NCI-H2196 (cell line): ENCODE measurements at regions not wholly inside any gene's neighbourhood (a gene's known extent, or its start where the extent isn't known, plus 50 kb on each side); places are given as distances from the start of the nearest gene placed in this dataset.

Source experiments
- DNase-seq: peaks from one replicate; lab custom pipeline; 2025; ENCODE audit not compliant: unreplicated experiment; lab: John Stamatoyannopoulos, UW

DNA sequence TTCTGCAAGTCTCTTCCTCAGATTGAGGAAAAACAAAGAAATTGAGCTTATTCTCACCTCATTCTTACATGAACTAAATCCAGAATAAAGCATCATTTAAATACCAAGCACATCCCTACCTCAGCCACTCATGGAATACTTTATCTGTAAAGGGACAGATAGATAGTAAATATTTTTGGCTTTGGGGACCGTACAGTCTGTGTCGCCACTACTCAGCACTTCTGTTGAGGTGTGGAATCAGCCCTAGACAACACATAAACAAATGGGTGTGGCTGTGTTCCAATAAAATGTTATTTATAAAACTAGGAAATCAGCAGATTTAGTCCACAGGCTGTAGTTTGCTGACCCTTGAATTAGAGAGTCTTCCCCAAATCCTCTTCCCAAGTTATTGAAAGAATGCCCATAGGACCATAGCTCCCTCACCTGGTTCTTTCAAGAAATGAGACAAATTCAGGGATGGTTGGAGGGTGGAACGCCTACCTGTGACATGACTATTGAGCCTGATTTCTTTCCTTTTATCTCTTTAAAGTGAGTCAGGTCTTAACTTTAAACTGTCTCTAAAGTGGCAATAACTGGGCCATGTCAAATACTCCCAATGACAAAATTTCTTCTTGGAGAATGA is 878.5 kb downstream of the USP25 start:
- DNase-seq: no peak

DNA sequence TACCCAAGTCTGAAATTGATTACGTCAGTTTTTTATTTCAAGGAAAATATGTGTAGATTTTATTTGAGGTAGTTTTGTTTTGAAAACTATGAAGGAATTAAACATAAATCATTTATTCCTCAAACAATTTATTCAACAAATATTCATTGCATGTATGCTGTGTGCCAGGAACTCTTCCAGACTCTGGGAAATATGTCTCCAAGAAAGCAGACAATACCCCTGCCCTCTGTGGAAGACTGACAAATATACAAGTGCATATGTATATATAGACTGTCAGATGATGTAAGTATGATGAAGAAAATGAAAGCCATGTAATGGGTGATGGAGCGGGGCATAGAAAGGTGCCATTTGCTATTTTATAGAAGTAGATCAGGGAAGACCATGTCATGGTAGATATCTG is 889.5 kb downstream of the USP25 start:
- DNase-seq: no peak

DNA sequence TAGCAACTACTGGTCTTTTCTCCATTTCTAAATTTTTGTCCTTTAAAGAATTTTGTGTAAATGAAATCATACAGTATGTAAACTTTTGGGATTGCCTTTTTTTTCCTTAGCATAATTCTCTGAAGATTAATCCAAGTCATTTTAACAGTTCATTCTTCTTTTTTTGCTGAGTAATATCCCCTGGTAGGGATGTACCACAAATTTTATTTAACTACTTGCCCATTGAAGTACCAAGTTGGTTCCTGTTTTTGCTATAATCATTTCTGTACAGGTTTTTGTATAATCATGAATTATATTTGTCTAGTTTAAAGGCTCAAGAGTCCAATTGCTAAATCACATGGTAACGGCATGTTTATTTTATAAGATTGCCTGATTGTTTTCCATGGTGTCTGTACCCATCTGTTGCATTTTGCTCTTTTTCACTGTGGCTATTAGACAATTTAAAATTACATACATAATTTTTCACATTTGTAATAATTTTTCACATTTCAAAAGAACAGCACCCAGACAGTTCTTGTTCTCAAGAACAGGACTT is 891.1 kb downstream of the USP25 start:
- no peak for DNase-seq

DNA sequence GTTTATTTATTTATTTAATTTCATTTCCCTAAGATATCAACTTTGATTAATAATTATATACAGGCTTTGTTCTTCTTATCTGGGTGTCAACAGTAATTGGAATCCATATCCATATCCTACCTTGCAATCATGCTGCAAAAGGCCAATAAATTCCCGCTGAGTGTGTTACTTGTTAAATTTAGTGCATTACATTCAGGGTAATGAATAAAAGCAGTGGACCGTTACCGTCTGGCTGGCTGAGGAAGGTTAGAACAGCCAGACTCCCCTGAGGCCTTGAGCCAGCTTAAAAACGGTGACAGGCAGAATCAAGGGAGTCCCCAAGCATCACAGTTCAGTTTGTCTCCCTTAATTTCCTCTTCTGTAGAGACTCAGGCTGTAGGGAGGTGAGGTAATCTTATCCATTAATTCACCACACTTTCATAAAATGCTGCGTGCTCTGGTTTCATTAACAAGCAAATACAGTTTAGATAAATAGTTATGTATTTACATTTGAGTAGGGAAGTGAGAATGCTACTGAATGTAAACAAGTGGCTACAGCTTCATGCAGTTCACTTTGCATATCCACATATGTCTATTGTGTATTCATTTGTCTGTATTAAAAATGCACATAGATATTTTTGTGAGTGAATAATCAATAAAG is 888.2 kb upstream of the CXADR start:
- no peak for DNase-seq

DNA sequence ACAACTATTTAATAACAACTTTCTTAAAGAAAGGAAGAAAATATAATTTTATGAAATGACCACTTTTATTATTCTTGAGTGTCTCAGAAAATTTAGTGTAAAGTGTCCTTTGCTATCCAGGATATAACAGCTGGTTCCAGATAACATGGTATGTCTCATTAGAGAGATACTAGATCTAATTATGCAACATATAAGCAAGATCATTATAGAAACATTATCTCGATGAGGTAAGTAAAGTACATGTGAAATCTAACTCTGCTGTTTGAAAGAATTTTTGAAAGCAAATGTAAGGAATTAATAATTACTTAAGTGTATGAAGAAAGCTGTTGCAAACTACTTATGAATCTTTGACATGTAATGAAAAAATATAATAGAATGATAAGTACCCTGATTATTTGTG is 887.4 kb upstream of the CXADR start:
- DNase-seq: no peak

DNA sequence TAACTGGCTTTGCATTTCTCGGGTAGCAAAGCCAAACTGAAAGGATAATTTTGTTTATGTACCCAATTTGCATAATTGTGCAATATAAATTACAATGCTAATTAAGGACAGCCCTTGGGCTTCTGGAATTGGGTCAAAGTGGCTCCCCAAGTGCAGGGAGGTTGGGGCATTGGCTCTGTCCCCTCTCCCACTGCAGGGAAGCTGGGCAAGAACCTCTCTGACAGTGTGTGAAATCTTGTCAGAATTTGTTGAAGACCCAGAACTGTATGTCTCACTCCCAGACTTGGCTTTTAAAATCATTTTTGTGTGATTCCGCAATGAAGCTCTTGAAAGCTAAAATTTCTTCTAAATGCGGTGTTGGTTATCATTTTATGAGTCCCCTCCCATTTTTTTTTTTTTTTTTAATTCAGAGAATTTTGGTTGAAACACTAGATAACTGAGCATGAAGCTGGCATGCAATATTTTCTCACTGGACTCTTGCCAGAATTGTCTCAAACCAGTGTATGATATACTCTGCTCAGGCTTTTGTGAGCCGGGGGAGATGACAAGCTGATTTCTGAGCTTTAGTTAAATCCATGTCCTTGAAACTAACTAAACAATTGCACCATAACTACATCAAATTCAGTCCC is 878.9 kb upstream of the CXADR start:
- DNase-seq: no peak

DNA sequence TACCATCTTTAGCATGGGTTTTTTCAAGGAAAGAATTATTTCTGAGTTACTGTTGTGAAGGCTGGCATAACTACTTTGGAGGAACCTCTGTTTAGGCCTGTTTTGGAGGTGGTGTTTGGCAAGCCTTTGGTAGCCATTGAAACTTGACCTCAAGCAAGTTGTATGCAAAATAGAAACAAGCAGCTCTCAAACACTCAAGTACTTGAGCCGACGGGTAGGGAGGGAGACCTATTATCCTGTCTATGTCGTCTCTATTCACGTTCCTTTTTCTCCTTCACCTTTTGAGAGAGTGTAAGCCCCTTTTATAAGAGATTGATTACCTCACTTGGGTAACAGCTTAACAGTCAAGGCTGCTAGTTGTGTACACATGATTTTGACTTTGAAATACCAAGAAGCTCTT is 878.3 kb upstream of the CXADR start:
- no peak for DNase-seq

DNA sequence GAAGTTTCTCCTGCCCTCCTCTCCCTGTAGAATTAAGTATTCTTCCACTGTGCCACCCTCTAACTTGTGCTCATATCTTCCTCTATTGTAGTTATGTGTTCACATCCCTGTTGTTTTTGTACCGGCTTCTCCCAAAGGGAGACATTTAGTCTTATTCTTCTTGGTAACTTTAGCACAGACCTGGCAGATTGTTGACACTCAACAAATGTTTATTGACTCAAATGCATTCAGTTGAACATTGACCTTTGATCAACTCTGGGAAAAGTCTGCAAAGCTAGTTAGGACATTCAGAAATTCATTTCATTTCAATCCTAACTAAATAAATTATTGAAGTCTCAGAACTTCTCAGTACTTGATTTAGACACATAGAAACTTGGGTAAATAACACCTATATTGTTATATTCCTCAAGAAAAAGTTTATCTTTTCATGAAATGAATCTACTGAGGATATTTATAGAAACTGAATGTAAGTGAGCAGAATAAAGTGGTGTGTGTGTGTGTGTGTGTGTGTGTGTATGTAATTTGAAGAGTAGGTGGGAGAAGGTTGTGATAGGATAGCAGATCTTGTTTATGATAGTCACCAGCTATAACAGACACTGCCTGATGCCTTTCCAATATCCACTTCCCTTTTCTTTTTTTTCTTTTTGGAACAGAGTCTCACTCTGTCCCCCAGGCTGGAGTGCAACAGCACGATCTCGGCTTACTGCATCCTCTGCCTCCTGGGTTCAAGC is 872.4 kb upstream of the CXADR start:
- no peak for DNase-seq

DNA sequence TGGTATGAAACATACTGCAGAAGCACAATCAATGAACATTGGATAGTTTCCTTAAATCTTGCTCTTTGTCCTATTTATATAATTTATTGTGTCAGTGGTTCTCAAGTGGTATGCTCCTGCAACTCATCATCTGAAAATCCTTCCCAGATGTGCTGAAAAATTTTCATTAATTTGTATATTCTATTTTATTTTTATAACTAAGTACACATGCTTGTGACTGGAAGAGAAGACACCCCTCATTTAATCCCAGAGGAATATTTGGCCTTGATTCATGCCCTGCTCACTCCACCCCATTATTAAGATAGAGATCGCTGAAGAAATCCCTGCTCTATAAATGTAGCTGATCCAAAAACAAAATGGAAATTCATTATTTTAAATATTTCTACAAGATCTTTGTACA is 870.5 kb upstream of the CXADR start:
- no peak for DNase-seq

DNA sequence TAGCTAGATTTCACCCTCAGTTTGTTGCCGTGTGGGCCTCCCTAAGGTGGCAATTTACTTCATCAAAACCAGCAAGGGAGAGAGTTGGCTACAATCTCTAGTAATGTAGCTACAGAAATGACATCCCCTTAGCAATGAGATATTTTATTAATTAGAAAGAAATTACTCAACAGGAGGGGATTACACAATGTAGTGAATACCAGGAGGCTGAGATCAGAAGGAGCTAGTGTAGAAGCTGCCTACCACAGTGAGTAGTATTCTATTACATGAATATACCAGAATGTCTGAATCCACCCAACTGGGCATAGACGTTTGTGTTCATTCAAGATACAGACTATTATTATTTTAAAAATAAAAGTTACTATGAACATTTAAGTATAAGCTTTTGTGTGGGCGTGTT is 868.2 kb upstream of the CXADR start:
- no peak for DNase-seq

DNA sequence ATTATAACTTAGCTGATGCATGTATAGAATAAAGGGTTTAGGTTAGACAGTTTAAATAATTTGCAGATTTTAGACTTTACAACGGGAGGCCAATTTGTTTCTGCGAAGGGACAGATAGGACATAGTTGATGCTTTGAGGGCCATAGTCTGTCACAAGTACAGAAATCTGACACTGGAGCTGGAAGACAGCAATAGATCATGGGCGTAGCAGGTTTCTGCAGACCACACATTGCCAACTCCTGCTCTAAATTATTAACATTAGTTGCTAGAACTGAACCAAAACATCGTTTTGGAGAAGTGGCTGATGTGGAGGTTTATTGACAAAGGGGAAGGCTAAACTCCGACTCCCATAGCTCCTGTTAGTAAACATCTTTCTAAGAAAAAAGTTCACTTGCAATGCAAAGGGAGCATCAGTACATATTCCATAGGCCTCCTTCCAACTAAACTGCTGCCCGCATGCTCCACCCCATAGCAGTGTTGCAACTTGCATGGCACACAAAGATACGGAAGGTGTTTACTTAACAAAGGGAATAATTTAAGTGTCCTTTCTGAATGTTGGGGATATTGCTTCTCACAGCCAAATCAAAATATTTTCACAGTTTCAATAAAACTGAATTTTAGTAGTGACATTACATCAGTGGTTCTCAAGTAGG is 862.0 kb upstream of the CXADR start:
- no peak for DNase-seq

DNA sequence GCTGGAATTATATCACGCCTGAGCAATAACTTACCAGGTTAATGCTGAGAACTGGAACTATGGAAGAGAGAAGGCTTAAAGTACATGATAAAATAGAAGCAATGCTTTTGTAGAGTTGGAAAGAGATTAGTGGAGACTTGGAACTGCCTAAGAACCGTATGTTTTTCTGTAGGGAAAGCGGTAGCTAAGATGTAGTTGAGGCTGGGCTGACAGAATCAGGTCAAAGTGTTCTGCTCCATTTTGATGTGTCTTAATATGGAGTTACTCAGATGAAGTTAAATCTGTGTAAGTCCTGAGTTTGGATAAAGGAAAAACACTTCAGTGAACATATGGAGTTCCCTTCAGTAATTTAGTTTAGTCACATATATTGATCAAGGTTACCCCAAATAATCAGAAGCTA is 860.9 kb upstream of the CXADR start:
- DNase-seq: no peak

DNA sequence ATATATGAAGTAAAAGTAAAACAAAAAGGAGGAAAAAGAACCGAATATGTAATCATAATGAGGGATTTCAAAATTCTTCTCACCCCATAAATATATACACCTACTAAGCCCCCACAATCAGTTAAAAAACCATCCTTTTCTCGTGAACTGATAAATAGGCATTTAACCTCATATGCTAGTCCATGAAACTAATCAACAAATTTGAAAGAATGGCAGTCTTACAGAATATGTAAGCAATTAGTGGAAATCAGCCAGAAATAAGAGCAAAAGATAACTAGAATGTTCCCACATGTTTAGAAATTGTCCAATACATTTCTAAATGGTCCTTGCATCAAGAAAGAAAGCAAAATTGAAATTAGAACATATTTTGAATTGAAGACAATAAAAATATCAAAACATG is 849.4 kb upstream of the CXADR start:
- no peak for DNase-seq

DNA sequence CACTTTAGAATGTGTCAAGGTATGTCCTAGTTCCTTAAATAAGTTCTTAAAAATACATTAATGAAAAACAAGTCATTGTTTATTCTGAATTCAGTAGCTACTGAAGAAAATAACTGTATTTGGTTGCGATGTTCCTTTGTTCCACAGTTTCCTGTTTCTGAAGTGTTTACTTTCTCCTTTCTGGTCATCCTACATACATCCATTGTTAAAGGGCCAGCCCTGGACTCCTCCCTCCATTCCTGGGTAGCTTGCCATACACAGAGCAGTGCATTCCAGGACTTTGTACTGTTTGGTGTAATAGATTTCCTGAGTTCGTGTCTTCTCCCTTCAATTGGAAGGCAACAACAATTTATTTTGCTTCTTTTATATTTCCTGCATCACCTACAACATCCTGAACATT is 845.4 kb upstream of the CXADR start:
- no peak for DNase-seq

DNA sequence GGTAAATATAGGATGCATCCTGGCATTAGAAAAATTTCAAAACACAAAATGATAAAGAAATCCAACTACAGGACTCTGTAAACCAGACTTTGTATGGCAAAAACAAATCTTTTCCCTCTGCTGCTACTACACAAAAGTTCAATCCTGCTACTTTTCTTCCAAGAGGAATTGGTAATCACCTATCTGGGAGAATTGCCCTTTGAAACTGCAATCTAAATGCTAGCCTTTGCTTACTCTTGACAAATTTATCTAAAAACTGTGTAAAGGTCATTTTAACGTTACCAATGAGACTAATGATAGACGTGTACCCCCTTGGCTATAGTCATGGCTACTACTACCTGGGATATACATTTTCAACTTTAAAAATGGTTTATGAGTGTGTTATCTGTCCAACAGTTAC is 837.9 kb upstream of the CXADR start:
- DNase-seq: no peak

DNA sequence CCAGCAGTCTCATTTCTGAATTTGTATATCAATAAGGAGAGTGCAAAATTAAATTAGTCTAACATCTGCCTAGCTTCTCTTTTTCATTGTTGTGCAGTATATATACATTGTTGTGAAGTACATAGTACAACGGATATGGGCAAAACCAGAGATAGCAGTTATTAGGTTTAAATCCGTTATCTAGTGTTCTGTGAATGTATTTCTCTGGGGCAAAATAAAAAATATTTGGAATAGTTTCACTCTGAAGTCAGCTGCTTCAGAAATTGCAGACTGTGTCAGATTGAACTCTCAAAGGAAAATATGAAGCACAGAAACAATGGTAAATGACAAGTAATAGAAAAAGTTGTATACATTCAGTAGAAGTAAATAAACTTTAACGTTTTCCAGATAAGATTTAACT is 836.5 kb upstream of the CXADR start:
- DNase-seq: no peak

DNA sequence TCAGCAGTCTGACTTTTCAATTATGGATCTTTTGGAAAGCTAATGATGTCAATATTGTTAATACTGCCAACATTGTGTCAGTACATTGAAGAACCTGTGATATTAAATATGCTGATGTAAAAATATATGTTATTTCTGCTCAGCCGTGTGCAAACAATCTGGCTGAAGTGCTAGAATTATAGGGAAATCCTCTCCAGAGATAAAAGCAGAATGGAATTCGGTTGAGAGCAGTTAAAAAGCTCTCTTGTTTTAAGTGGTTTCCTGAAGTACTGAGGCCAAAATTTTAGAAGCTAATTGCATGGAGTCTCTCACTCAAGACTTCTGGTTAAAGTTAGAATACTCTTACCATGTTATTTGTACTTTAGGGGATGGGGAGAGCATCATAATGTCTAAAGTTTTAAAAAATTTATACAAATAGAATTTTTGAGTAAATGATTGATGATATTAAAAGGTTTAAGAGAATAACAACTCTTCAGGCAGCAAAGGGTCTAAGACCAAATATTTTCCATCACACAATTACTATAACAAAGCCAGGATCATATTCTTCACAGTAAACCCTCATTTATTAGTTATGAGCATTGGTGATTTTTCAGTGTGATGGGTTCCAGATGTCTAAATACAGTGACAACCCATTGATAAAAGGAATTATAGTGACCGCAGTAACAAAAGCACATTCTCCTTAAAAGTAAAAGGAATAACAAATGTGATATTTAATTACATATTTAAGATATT is 834.2 kb upstream of the CXADR start:
- no peak for DNase-seq

DNA sequence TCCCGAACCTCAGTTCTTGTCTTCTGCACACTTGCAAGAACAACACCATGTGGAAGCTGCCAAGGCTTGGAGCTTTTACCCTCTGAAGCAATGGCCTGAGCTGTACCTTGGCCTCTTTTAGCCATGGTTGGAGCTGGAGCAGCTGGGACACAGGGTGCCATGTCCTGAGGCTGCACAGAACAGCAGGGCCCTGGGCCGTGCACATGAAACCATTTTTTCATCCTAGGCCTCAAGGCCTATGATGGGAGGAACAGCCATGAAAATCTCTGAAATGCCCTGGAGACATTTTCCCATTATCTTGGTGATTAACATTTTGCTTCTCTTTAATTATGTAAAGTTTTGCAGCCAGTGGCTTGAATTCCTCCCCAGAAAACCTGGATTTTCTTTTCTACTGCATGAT is 817.8 kb upstream of the CXADR start:
- no peak for DNase-seq

DNA sequence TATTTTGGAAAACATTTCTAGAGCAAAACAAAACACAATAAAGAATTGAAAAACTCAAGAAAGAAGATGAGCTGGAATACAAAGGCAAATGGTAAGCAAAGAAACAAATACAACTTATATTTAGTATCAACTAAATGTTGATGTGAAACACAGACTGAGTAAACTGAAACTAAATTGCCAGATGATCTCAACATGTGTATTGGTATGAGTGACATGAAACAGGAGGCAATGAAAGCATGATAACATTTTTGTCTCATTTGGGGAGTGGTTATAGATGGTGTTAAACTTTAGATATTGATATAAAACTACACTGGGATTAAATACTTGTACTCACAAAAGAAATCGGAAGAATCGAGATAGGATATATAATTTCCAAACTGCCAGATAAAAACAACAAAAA is 805.6 kb upstream of the CXADR start:
- no peak for DNase-seq

DNA sequence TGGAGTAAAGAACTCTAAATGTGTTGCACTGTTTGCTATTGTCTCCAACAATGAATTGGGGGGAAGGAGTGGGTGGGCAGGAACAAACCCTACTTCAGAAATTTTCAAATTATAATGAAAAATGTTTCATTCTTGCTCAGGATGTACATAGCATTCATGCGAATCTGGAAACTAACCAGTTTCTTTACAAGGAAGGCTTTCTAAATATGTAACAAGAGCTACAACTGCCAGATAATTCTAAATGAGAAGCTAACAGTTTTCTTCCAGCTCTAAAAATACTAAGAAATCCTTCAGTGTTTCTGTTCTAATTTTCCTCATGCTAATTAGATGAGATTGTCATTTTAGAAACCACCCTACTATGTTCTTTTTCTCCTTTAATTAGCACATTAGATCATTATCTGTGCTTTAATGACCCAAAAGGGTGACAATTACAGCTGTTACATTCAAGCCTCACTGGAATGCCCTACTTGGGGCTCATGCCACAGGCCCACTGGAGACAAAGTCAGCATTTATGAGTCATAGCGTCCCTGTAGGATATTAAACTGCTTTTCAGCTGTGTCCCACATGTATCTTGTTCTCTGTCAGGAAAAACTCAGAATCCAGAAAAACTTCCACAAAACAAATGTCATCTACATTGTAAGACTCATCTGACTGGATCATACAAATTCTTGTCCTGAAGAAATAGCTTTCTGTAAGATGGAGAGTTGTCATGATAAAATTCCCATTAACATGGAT is 804.6 kb upstream of the CXADR start:
- no peak for DNase-seq
